ENCODE measurements at regions not wholly inside any gene's neighbourhood (a gene's known extent, or its start where the extent isn't known, plus 50 kb on each side); places are given as distances from the start of the nearest gene placed in this dataset.

DNA sequence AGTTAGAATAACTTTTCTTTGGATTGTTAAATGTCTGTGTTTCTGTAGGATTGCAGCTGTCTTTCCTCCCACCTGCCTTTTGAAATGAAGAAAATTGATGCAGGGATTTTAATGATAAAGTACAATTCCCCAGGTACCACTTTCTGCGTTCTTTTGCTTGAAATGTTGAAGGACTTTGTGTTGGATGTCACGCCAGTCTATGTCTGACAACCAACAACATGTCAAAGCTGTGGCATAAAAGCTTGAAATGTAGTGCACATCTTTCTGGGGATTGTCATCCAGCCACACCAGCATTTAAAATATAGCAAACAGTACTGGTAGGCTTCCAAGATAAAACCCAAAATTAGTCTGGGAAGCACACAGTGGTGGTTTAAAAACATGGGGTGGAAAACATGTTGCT is 381.4 kb downstream of the TMEM161B start (continued):
- TF ChIP-seq MYC (IDR thresholded peaks at IDR 0.05; ENCODE audit: insufficient read depth, insufficient read length, insufficient replicate concordance, low read length, severe bottlenecking), result no peak
- no peak for TF ChIP-seq SP1 (IDR thresholded peaks at IDR 0.05; ENCODE audit: low read depth, low read length)
- no peak for TF ChIP-seq HDAC2 (IDR thresholded peaks at IDR 0.05)
- TF ChIP-seq CEBPB (IDR thresholded peaks at IDR 0.05; ENCODE audit: borderline replicate concordance in 1 of 2, low read depth in 2 of 2, low read length in 2 of 2), result no peak
- TF ChIP-seq PAX8 (IDR thresholded peaks at IDR 0.05), result no peak
- TF ChIP-seq TARDBP (IDR thresholded peaks at IDR 0.05; ENCODE audit: borderline replicate concordance), result no peak
- TF ChIP-seq, protein P1, sequence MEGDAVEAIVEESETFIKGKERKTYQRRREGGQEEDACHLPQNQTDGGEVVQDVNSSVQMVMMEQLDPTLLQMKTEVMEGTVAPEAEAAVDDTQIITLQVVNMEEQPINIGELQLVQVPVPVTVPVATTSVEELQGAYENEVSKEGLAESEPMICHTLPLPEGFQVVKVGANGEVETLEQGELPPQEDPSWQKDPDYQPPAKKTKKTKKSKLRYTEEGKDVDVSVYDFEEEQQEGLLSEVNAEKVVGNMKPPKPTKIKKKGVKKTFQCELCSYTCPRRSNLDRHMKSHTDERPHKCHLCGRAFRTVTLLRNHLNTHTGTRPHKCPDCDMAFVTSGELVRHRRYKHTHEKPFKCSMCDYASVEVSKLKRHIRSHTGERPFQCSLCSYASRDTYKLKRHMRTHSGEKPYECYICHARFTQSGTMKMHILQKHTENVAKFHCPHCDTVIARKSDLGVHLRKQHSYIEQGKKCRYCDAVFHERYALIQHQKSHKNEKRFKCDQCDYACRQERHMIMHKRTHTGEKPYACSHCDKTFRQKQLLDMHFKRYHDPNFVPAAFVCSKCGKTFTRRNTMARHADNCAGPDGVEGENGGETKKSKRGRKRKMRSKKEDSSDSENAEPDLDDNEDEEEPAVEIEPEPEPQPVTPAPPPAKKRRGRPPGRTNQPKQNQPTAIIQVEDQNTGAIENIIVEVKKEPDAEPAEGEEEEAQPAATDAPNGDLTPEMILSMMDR (IDR thresholded peaks at IDR 0.05 in 2 of 3, conservative IDR thresholded peaks at IDR 0.05 in 1 of 3; ENCODE audit: control insufficient read depth in 2 of 3, extremely low read depth in 1 of 3, insufficient read depth in 1 of 3, low read depth in 3 of 3, low read length in 3 of 3), result no peak
- no peak for TF ChIP-seq BMI1 (IDR thresholded peaks at IDR 0.05; ENCODE audit: borderline replicate concordance)
- TF ChIP-seq NFYA (IDR thresholded peaks at IDR 0.05; ENCODE audit: borderline replicate concordance, low read depth, low read length), result no peak
- no peak for TF ChIP-seq CBX3 (IDR thresholded peaks at IDR 0.05; ENCODE audit: borderline replicate concordance, low read depth)
- no peak for TF ChIP-seq GABPA (IDR thresholded peaks at IDR 0.05; ENCODE audit: low read depth)

DNA sequence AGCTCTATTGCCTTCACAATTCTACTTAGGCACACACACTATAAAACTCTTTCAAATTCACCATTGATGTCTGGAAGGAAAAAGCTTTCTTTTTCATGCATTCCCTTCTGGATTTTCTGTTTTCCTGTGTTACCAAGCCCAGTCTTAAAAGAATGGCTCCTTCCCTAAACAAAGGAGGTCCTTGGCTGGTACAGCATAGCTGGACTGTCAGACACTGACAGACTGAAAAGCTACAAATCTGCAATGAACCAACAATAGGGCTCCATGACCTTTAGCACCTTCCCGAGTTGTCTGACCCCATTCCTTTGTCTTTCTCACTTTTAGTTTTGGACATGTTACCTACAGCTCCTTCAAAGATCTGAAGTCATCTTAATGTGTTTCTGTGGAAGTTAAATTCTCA is 382.5 kb downstream of the TMEM161B start:
- Histone ChIP-seq H3K27ac (ENCODE audit: control insufficient read depth, insufficient read depth) (no peak overlapping the region), H3K4me1 (ENCODE audit: control insufficient read depth, insufficient read depth, low read length) (no peaks in the 10 kb centered on the region), H3K4me3 (no peak overlapping the region), H3K36me3 (ENCODE audit: control insufficient read depth in 2 of 2, insufficient read depth in 2 of 2, low read length in 1 of 2) (no peaks in the 10 kb centered on the region), H3K9ac (ENCODE audit: control insufficient read depth, insufficient read depth, low read length) (no peak overlapping the region), H3K9me3 (replicated peaks; ENCODE audit: control insufficient read depth, insufficient read depth, low read length) (no peaks in the 10 kb centered on the region), H3K4me2 (ENCODE audit: control insufficient read depth, insufficient read depth) (no peak overlapping the region), H4K20me1 (ENCODE audit: control insufficient read depth, insufficient read depth) (no peaks in the 10 kb centered on the region), H2AFZ (ENCODE audit: control insufficient read depth, low read depth, low read length) (no peak overlapping the region), H3K79me2 (ENCODE audit: control insufficient read depth, insufficient read depth, low read length) (no peaks in the 10 kb centered on the region), H3K27me3 (replicated peaks in 1 of 2; ENCODE audit: control insufficient read depth in 2 of 2, insufficient read depth in 2 of 2, low read length in 1 of 2) (no peaks in the 10 kb centered on the region)
- DNase-seq (ENCODE audit: low read depth, low spot score), result no peak
- no TSS peak for BruUV-seq (replicated peaks)
- intact Hi-C loops (cut with micrococcal nuclease; ENCODE audit: unreplicated experiment), result no loop called here
- ChIA-PET POLR2A (no interaction called here), CTCF (no interaction called here), SMC1A (ENCODE audit: uncharacterized antibody, unreplicated experiment) (no interaction called here), RAD21 (ENCODE audit: unreplicated experiment) (no interaction called here)
- FAIRE-seq, result no peak
- no peak for ATAC-seq
- in situ Hi-C loops (cut with MboI), result no loop called here
- WGBS (ENCODE audit: insufficient coverage, insufficient replicate concordance, low lambda C conversion rate, missing lambda C conversion rate), result 0% methylated on average over 1 of the region's 1 CpG
- TF ChIP-seq RAD21 (IDR thresholded peaks at IDR 0.05; ENCODE audit: insufficient read depth, low read depth, low read length) (no peak), RFX5 (IDR thresholded peaks at IDR 0.05; ENCODE audit: low read depth, low read length) (no peak), ASH2L (IDR thresholded peaks at IDR 0.05; ENCODE audit: borderline replicate concordance, low read depth) (no peak), KAT2A (conservative IDR thresholded peaks at IDR 0.05; ENCODE audit: control insufficient read depth, low read depth, low read length) (no peak), CHD2 (IDR thresholded peaks at IDR 0.05; ENCODE audit: borderline replicate concordance, low read depth, low read length) (no peak), ZNF207 (IDR thresholded peaks at IDR 0.05; ENCODE audit: borderline replicate concordance) (no peak), FOXM1 (IDR thresholded peaks at IDR 0.05; ENCODE audit: low read depth, low read length) (no peak), PAX5 (IDR thresholded peaks at IDR 0.05; ENCODE audit: borderline replicate concordance, low read depth, low read length) (no peak)
- TF ChIP-seq, protein P2, sequence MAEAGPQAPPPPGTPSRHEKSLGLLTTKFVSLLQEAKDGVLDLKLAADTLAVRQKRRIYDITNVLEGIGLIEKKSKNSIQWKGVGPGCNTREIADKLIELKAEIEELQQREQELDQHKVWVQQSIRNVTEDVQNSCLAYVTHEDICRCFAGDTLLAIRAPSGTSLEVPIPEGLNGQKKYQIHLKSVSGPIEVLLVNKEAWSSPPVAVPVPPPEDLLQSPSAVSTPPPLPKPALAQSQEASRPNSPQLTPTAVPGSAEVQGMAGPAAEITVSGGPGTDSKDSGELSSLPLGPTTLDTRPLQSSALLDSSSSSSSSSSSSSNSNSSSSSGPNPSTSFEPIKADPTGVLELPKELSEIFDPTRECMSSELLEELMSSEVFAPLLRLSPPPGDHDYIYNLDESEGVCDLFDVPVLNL (IDR thresholded peaks at IDR 0.05; ENCODE audit: low read depth, low read length), result no peak

All from GM12878 (cell line).